ENCODE measurements at regions not wholly inside any gene's neighbourhood (a gene's known extent, or its start where the extent isn't known, plus 50 kb on each side); places are given as distances from the start of the nearest gene placed in this dataset.
"Not testable (repeated sequence)": the region's sequence is repeated elsewhere in the genome, so short reads cannot be mapped to it uniquely, and the experiment has no call there.

- peak; percentile 47 for DNase-seq
Observed at GRCh38 chr2:236776695-236777251, 207.1 kb downstream of the ACKR3 start.

- no peak for DNase-seq
Observed at GRCh38 chr2:236777408-236777807, 207.8 kb downstream of the ACKR3 start.

- no peak for DNase-seq
Observed at GRCh38 chr2:236781933-236782816, 212.6 kb downstream of the ACKR3 start.

DNA sequence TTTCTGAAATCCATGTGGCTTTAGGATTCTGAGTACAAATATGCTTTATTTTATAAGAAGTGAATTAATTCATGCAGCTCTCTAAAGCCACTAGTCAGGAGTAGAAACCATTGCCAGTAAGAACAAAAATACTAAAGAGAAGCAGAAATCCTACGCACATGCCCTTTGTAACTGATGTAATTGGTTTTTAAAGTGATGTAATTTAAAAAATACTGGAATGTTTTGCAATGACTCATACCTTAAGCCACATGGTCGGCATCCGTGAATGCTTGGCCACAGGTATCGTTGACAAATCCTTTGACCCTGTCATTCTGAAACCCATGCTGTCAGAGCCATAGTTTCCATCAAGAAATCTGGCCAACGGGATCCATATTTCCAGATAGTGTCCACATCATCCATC, 213.3 kb downstream of the ACKR3 start:
- DNase-seq = peak; percentile 23

DNA sequence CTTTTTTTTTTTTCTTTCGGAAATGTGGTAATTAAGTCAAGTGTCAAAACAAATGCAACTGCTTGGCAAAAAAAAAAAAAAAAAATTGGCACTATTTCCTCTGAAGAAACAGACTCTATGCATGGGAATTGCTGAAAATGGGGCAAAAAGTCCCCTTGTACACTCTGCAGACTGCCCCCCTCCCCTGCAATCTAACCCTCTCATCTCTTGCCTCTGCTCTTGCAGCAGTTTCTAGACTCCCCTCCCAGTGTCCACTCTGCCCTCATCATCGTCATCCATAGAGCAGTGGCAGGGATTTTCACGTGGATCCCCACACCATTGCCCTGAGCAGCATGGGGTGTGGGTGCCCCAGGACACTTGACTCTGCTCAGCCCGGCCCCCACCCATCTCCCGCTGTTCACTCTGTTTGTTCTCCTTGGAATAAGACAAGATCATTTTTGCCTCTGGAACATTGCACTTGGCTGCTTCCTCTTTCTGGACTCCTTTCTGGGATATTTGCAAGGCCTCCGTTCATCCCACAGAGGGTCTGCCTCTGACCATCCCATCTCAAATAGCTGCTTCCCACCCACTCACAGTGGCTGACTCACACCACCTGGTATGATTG, 213.9 kb downstream of the ACKR3 start:
- no peak for DNase-seq

- DNase-seq = no peak
Observed at GRCh38 chr2:236785611-236786057, 216.0 kb downstream of the ACKR3 start.

DNA sequence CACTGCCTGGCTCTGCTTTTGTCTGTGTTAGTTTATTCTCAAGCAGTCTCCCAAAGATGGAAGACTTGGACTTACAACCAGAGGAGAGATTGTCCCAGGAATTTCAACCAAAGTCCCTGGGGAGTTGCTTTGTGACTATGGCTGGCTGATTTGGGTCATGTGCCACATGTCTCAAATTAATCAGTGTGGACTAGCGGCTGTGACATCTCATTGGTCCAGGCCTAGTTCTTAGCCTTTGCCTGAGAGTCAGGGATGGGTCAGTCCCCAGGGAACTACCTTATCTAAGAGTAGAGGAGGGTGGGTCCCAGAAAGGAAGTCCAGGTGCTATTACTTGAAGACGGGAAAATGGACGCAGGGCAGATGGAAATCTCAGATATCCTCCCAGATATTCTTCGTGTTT, 217.1 kb downstream of the ACKR3 start:
- no peak for DNase-seq

GRCh38 chr2:236787376-236787775, 217.8 kb downstream of the ACKR3 start:
- DNase-seq = not testable (repeated sequence)

GRCh38 chr2:236787885-236788284, 218.3 kb downstream of the ACKR3 start:
- no peak for DNase-seq

DNA sequence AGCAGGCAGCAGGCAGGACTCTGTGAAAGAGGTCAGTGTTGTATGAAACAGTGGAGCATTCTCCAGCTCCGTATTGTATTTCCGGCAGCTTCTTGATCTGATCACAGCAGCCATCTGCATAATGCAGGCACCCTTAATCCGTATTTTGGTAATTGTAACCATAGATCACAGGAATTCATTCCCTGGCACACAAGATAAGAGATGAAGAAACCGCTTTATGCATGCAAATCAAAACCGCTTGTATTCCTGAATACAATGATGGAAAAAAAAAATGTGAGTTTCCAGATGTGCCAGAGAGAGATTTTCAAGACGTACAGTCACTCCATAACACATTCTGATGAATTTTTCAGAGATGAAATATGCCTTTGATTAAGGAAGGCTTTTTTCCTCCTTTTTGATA, 221.3 kb downstream of the ACKR3 start:
- no peak for DNase-seq

DNA sequence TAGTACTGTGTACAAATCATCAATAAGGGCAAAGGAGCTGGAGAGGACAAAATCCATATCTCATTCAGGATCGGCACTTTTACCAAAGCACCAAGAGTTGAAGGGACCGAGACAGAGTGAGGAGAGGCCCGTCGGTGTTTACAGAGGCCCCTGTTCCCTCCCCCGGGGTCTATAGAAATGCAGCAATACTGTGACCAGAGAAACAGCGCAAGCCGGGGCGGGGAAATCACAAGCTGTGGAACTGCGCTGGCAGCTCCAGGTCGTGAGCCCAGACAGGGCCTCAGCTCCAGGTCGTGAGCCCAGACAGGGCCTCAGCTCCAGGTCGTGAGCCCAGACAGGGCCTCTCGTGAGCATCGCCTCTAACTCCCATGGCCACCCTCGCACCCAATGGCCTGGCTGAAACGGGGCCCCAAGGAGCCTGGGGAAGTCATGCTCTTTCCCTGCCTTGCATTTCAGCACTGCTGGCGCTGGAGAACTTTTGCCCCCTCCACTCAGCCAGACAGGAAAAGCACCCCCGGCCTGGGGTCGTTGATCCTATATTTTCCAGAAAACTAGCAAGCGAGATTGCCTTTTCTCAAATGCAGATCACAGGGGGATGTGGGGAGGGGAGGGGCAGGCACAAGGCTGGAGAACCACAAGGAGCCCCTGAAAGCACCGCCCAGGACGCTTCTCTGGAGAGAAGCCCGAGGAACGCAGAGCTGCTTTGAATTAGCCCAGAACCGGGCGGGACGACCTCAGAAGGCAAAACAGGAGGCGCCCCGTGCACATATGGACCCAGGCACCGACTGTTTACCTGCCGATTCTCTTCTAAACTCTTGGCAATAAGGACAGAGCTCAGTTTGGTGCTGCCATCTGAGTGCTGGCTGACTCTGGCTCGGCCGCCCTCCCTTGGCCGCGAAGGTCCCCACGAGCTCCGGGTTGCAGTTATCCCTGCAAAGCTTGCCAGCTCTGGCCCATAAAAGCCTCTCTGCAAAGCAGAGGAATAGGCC, 223.7 kb downstream of the ACKR3 start:
- DNase-seq = peak; percentile 41

DNA sequence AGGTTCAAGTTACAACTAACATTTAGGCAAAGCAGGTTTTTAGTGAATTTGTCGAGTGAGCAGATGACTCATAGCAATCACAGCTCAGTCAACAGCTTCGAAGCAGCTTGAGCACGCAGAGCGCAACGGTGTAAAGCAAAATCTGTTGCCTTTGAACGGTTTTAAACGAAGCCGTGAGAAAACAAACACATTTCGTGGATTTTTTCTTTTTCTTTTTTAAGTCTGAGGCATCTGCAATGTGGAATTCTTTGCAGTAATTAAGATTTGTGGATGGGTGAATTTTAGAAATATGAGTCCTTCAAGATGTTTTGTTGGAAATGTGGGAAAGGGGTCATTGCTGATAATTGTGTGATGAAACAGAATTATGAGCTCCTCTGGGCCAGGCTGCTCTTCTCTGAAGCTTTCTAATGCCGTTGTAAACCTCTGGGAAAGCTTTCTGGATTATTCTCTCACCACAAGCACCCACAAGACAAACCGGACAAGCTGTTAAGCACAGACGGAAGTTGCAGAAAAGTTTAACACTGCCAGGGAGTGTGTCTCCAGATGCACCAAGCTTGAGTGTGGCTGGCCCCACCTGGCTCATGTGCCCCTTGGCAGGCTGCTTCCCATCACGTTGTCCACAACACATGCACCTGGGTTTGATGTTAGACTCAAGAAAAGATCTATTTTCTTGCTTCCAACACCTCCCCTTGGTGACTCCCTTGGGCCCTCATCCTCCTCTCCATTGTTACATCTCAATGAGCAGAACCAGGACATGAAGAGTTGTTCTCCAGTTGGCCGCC, 224.7 kb downstream of the ACKR3 start:
- peak; percentile 83 for DNase-seq

DNA sequence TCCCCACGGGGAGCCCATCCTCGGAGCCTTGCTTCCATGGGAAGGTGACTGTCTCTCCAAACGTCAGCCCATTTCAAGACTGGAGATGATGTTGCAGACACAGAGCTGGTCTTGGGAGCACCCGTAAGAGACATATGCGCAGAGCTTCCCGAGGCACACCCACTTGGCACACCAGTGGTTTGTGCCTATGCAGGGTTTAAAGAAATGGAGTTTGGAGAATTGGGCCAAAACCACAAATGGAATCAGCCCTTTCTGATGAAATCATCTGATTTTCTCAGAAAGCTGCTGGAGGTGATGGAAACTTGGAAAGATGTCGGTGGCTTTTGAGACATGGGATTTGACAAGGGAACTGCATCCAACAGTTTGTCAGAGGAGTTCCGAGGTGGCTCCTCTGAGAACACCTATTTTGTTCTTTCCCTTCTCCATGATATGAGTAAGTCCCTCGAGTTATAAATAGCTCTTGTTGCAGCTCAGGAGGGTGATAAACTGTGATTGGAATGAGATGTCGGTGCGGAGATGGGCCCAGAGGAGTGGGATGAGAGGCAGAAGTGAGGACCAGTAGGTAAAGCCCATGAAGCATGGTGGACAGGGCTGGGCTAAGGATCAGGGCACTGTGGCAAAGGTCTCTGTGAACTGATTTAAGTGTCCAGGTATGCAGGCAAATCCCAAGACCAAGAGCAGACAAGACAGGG, 225.7 kb downstream of the ACKR3 start:
- no peak for DNase-seq

DNA sequence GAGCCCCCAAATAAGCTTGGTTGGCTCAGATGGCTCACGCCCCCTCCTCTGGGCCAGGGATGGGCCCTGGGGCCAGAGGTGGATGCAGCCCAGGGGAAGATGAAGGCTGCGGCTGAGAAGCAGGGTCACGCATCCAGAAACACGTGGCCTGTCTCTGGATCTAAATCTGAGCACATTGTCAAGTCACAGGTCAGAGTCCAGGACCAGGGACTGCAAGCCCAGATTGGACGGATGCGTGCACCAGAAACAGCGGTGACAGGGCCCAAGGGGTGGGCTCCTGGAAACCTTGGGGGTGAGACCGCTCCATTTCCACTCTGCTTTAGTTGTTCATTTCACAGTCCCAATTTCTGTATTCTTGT, 226.2 kb downstream of the ACKR3 start:
- no peak for DNase-seq

GRCh38 chr2:236796236-236796635, 226.6 kb downstream of the ACKR3 start:
- no peak for DNase-seq

GRCh38 chr2:236797411-236797810, 227.8 kb downstream of the ACKR3 start:
- no peak for DNase-seq

- DNase-seq = no peak
Observed at GRCh38 chr2:236798491-236798890, 228.9 kb downstream of the ACKR3 start.

GRCh38 chr2:236799391-236800026, 229.9 kb downstream of the ACKR3 start:
- DNase-seq = no peak

GRCh38 chr2:236802862-236803261, 233.2 kb downstream of the ACKR3 start:
- DNase-seq = no peak

DNA sequence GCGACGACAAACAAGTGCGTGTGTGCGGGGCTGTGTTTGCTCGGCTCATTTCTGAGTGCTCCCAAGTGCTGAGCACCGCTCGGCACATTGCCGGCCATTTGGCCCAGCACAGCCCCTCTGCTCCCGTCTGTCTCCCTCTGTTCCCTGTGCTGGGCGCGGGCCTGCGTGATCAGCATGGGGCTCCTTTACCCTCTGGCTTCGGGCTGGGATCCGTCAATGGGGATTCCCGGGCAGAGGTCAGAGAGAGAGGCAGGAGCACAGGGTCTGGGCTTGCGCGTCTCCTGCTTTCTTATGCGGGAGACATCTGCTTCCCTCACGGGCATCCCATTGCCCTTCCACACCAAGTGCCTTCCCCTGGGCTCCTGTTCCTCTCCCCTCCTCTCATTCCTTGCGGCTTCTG, 234.0 kb downstream of the ACKR3 start:
- peak; percentile 48 for DNase-seq
